Astrocyte (in vitro differentiated cells and primary cell): ENCODE measurements at regions not wholly inside any gene's neighbourhood (a gene's known extent, or its start where the extent isn't known, plus 50 kb on each side); places are given as distances from the start of the nearest gene placed in this dataset.

ENCODE experiments used
- CTCF ChIP-seq: IDR thresholded peaks from 2 replicates; pipeline ENCODE4 v1.5.1; 2011; ENCODE audit warnings: low read depth, mild to moderate bottlenecking, inconsistent platforms, low read length, moderate library complexity; ENCODE audit not compliant: insufficient read depth
- EZH2 ChIP-seq: IDR thresholded peaks from 2 replicates; pipeline ENCODE4 v1.6.1; 2012; ENCODE audit warnings: mild to moderate bottlenecking, low read length, inconsistent platforms; ENCODE audit not compliant: insufficient read depth

GRCh38 chr5:3220201-3220600 lies 375.4 kb upstream of the IRX1 start:
- TF ChIP-seq CTCF (no peak), EZH2 (no peak)
